HEK293 (cell line): ENCODE measurements at regions not wholly inside any gene's neighbourhood (a gene's known extent, or its start where the extent isn't known, plus 50 kb on each side); places are given as distances from the start of the nearest gene placed in this dataset.

Experiments used
- FEZF1 ChIP-seq: fragments of 450-650 bp; formaldehyde crosslinking; IDR thresholded peaks from 2 replicates; pipeline ENCODE4 v1.5.1; 2016; ENCODE audit warnings: missing biosample characterization, missing genetic modification characterization
- RBAK ChIP-seq: fragments of 450-650 bp; formaldehyde crosslinking; IDR thresholded peaks from 2 replicates; pipeline ENCODE4 v1.5.1; 2016; ENCODE audit warnings: missing biosample characterization, missing genetic modification characterization
- YY2 ChIP-seq: fragments of 450-650 bp; formaldehyde crosslinking; IDR thresholded peaks from 2 replicates; pipeline ENCODE4 v1.5.1; 2016; ENCODE audit warnings: missing biosample characterization, missing genetic modification characterization
- ZNF138 ChIP-seq: fragments of 450-650 bp; formaldehyde crosslinking; IDR thresholded peaks from 2 replicates; pipeline ENCODE4 v1.5.1; 2016; ENCODE audit warnings: missing biosample characterization, missing genetic modification characterization, borderline replicate concordance
- ZNF19 ChIP-seq: fragments of 450-650 bp; formaldehyde crosslinking; IDR thresholded peaks from 2 replicates; pipeline ENCODE4; 2016; ENCODE audit warnings: missing biosample characterization, missing genetic modification characterization, low read depth
- ZNF202 ChIP-seq: fragments of 450-650 bp; formaldehyde crosslinking; IDR thresholded peaks from 2 replicates; pipeline ENCODE4 v1.5.1; 2016; ENCODE audit warnings: missing biosample characterization, missing genetic modification characterization, borderline replicate concordance
- ZNF211 ChIP-seq: fragments of 450-650 bp; formaldehyde crosslinking; IDR thresholded peaks from 2 replicates; pipeline ENCODE4 v1.5.1; 2016; ENCODE audit warnings: low read depth, missing biosample characterization, missing genetic modification characterization
- ZNF223 ChIP-seq: fragments of 450-650 bp; formaldehyde crosslinking; IDR thresholded peaks from 2 replicates; pipeline ENCODE4 v1.5.1; 2016; ENCODE audit warnings: missing biosample characterization, missing genetic modification characterization
- ZNF24 ChIP-seq: fragments of 450-650 bp; formaldehyde crosslinking; IDR thresholded peaks from 2 replicates; pipeline ENCODE4 v1.5.1; 2016; ENCODE audit warnings: missing biosample characterization, missing genetic modification characterization
- ZNF341 ChIP-seq: fragments of 450-650 bp; formaldehyde crosslinking; IDR thresholded peaks from 2 replicates; pipeline ENCODE4; 2016; ENCODE audit warnings: low read depth, missing biosample characterization, missing genetic modification characterization
- ZNF37A ChIP-seq: fragments of 450-650 bp; IDR thresholded peaks from 2 replicates; pipeline ENCODE4 v1.5.1; 2018; ENCODE audit warnings: missing biosample characterization, missing genetic modification characterization
- ZNF416 ChIP-seq: fragments of 450-650 bp; formaldehyde crosslinking; IDR thresholded peaks from 2 replicates; pipeline ENCODE4 v1.5.1; 2016; ENCODE audit warnings: missing biosample characterization, missing genetic modification characterization
- ZNF529 ChIP-seq: fragments of 450-650 bp; formaldehyde crosslinking; IDR thresholded peaks from 2 replicates; pipeline ENCODE4 v1.5.1; 2017; ENCODE audit warnings: missing genetic modification characterization, missing biosample characterization; ENCODE audit not compliant: insufficient replicate concordance
- ZNF596 ChIP-seq: fragments of 450-650 bp; IDR thresholded peaks from 2 replicates; pipeline ENCODE4 v1.5.0; 2018; ENCODE audit warnings: missing biosample characterization, mild to moderate bottlenecking, missing genetic modification characterization, moderate library complexity
- ZNF623 ChIP-seq: fragments of 450-650 bp; formaldehyde crosslinking; IDR thresholded peaks from 2 replicates; pipeline ENCODE4 v1.5.1; 2016; ENCODE audit warnings: missing biosample characterization, missing genetic modification characterization
- ZNF670 ChIP-seq: fragments of 450-650 bp; formaldehyde crosslinking; IDR thresholded peaks from 2 replicates; pipeline ENCODE4 v1.5.1; 2016; ENCODE audit warnings: missing biosample characterization, missing genetic modification characterization, low read depth
- ZNF791 ChIP-seq: fragments of 450-650 bp; formaldehyde crosslinking; IDR thresholded peaks from 2 replicates; pipeline ENCODE4 v1.5.1; 2016; ENCODE audit warnings: missing biosample characterization, missing genetic modification characterization
- ZNF792 ChIP-seq: fragments of 450-650 bp; formaldehyde crosslinking; IDR thresholded peaks from 2 replicates; pipeline ENCODE4 v1.5.1; 2016; ENCODE audit warnings: missing biosample characterization, missing genetic modification characterization
- ZNF843 ChIP-seq: fragments of 450-650 bp; formaldehyde crosslinking; IDR thresholded peaks from 2 replicates; pipeline ENCODE4 v1.5.1; 2016; ENCODE audit warnings: missing biosample characterization, missing genetic modification characterization
- TF ChIP-seq, protein P1 (sequence below): fragments of 450-650 bp; formaldehyde crosslinking; IDR thresholded peaks from 2 replicates; pipeline ENCODE4 v1.5.1; 2016; ENCODE audit warnings: missing biosample characterization, missing genetic modification characterization
- TF ChIP-seq, protein P2 (sequence below): fragments of 450-650 bp; formaldehyde crosslinking; conservative IDR thresholded peaks from 2 replicates; pipeline ENCODE4 v1.5.1; 2016; ENCODE audit warnings: low read depth, missing biosample characterization, missing genetic modification characterization
- TF ChIP-seq, protein P3 (sequence below): fragments of 450-650 bp; formaldehyde crosslinking; IDR thresholded peaks from 2 replicates; pipeline ENCODE4 v1.5.1; 2016; ENCODE audit warnings: missing biosample characterization, missing genetic modification characterization, borderline replicate concordance
- TF ChIP-seq, protein P4 (sequence below): fragments of 450-650 bp; formaldehyde crosslinking; IDR thresholded peaks from 2 replicates; pipeline ENCODE4 v1.5.1; 2016; ENCODE audit warnings: missing biosample characterization, missing genetic modification characterization
- TF ChIP-seq, protein P5 (sequence below): sonication (generic); formaldehyde crosslinking; IDR thresholded peaks from 2 replicates; pipeline ENCODE4 v1.8.1; 2022; ENCODE audit warnings: mild to moderate bottlenecking, moderate library complexity, missing genetic modification reagents
- TF ChIP-seq, protein P6 (sequence below): fragments of 450-650 bp; formaldehyde crosslinking; IDR thresholded peaks from 2 replicates; pipeline ENCODE4 v1.5.1; 2017; ENCODE audit warnings: missing biosample characterization, missing genetic modification characterization

DNA sequence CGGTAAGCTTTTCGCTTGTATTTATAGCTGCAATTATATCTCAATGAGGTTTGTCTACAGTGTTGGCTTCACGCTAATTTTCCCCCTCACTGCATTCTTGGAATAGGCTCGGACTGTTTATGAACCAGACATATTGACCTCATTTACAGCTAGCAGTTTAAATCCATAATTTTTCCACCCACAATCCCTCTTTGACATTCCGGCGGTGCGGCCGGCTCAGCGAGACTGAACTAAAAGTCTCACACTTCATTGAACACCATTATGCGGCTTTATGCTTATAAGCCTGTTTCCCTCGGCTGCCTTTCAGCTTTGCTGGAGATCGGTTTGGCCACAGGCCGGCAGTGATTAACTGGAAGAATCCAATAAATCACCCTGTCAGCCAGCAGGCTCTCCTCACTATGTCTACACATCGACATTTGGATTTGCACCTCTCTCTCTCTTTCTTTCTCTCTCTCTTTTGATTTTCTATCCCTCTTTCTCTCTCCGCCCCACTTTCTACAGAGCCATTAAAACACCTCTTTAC is 315.0 kb upstream of the TLE4 start (continued):
- TF ChIP-seq, protein P1, sequence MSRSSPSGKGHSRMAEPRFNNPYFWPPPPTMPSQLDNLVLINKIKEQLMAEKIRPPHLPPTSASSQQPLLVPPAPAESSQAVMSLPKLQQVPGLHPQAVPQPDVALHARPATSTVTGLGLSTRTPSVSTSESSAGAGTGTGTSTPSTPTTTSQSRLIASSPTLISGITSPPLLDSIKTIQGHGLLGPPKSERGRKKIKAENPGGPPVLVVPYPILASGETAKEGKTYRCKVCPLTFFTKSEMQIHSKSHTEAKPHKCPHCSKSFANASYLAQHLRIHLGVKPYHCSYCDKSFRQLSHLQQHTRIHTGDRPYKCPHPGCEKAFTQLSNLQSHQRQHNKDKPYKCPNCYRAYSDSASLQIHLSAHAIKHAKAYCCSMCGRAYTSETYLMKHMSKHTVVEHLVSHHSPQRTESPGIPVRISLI: no peak
- TF ChIP-seq, protein P2, sequence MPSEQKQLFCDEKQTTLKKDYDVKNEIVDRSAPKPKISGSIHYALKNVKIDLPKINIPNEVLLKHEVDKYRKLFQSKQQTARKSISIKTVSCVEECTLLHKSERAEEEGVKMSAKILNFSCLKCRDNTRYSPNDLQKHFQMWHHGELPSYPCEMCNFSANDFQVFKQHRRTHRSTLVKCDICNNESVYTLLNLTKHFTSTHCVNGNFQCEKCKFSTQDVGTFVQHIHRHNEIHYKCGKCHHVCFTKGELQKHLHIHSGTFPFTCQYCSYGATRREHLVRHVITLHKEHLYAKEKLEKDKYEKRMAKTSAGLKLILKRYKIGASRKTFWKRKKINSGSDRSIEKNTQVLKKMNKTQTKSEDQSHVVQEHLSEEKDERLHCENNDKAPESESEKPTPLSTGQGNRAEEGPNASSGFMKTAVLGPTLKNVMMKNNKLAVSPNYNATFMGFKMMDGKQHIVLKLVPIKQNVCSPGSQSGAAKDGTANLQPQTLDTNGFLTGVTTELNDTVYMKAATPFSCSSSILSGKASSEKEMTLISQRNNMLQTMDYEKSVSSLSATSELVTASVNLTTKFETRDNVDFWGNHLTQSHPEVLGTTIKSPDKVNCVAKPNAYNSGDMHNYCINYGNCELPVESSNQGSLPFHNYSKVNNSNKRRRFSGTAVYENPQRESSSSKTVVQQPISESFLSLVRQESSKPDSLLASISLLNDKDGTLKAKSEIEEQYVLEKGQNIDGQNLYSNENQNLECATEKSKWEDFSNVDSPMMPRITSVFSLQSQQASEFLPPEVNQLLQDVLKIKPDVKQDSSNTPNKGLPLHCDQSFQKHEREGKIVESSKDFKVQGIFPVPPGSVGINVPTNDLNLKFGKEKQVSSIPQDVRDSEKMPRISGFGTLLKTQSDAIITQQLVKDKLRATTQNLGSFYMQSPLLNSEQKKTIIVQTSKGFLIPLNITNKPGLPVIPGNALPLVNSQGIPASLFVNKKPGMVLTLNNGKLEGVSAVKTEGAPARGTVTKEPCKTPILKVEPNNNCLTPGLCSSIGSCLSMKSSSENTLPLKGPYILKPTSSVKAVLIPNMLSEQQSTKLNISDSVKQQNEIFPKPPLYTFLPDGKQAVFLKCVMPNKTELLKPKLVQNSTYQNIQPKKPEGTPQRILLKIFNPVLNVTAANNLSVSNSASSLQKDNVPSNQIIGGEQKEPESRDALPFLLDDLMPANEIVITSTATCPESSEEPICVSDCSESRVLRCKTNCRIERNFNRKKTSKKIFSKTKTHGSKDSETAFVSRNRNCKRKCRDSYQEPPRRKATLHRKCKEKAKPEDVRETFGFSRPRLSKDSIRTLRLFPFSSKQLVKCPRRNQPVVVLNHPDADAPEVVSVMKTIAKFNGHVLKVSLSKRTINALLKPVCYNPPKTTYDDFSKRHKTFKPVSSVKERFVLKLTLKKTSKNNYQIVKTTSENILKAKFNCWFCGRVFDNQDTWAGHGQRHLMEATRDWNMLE (tag by site-specific recombination): peak; percentile 12; the same call in 1 of the 2 replicates
- TF ChIP-seq FEZF1 (tag by site-specific recombination) (peak; percentile 93), ZNF529 (tag by site-specific recombination) (no peak), ZNF37A (tag by site-specific recombination) (no peak), ZNF623 (tag by site-specific recombination) (0 out of 2 replicates have a peak, but pooled peaks have one; percentile 14), ZNF19 (tag by site-specific recombination) (no peak), YY2 (tag by site-specific recombination) (no peak), ZNF24 (tag by site-specific recombination) (no peak), ZNF341 (tag by site-specific recombination) (peak; percentile 32; the same call in 1 of the 2 replicates), ZNF202 (tag by site-specific recombination) (no peak), ZNF211 (no peak), ZNF138 (tag by site-specific recombination) (no peak), ZNF843 (tag by site-specific recombination) (peak; percentile 95), ZNF416 (tag by site-specific recombination) (no peak), ZNF792 (no peak), ZNF791 (tag by site-specific recombination) (no peak), ZNF223 (no peak), ZNF596 (tag by site-specific recombination) (peak; percentile 59), RBAK (tag by site-specific recombination) (no peak), ZNF670 (tag by site-specific recombination) (no peak)
- TF ChIP-seq, protein P3, sequence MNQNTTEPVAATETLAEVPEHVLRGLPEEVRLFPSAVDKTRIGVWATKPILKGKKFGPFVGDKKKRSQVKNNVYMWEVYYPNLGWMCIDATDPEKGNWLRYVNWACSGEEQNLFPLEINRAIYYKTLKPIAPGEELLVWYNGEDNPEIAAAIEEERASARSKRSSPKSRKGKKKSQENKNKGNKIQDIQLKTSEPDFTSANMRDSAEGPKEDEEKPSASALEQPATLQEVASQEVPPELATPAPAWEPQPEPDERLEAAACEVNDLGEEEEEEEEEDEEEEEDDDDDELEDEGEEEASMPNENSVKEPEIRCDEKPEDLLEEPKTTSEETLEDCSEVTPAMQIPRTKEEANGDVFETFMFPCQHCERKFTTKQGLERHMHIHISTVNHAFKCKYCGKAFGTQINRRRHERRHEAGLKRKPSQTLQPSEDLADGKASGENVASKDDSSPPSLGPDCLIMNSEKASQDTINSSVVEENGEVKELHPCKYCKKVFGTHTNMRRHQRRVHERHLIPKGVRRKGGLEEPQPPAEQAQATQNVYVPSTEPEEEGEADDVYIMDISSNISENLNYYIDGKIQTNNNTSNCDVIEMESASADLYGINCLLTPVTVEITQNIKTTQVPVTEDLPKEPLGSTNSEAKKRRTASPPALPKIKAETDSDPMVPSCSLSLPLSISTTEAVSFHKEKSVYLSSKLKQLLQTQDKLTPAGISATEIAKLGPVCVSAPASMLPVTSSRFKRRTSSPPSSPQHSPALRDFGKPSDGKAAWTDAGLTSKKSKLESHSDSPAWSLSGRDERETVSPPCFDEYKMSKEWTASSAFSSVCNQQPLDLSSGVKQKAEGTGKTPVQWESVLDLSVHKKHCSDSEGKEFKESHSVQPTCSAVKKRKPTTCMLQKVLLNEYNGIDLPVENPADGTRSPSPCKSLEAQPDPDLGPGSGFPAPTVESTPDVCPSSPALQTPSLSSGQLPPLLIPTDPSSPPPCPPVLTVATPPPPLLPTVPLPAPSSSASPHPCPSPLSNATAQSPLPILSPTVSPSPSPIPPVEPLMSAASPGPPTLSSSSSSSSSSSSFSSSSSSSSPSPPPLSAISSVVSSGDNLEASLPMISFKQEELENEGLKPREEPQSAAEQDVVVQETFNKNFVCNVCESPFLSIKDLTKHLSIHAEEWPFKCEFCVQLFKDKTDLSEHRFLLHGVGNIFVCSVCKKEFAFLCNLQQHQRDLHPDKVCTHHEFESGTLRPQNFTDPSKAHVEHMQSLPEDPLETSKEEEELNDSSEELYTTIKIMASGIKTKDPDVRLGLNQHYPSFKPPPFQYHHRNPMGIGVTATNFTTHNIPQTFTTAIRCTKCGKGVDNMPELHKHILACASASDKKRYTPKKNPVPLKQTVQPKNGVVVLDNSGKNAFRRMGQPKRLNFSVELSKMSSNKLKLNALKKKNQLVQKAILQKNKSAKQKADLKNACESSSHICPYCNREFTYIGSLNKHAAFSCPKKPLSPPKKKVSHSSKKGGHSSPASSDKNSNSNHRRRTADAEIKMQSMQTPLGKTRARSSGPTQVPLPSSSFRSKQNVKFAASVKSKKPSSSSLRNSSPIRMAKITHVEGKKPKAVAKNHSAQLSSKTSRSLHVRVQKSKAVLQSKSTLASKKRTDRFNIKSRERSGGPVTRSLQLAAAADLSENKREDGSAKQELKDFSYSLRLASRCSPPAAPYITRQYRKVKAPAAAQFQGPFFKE (tag by site-specific recombination): no peak
- TF ChIP-seq, protein P4, sequence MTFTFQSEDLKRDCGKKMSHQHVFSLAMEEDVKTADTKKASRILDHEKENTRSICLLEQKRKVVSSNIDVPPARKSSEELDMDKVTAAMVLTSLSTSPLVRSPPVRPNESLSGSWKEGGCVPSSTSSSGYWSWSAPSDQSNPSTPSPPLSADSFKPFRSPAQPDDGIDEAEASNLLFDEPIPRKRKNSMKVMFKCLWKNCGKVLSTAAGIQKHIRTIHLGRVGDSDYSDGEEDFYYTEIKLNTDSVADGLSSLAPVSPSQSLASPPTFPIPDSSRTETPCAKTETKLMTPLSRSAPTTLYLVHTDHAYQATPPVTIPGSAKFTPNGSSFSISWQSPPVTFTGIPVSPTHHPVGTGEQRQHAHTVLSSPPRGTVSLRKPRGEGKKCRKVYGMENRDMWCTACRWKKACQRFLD (tag by site-specific recombination): no peak
- TF ChIP-seq, protein P5, sequence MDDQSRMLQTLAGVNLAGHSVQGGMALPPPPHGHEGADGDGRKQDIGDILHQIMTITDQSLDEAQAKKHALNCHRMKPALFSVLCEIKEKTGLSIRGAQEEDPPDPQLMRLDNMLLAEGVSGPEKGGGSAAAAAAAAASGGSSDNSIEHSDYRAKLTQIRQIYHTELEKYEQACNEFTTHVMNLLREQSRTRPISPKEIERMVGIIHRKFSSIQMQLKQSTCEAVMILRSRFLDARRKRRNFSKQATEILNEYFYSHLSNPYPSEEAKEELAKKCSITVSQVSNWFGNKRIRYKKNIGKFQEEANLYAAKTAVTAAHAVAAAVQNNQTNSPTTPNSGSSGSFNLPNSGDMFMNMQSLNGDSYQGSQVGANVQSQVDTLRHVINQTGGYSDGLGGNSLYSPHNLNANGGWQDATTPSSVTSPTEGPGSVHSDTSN (CRISPR knock-in tag): peak; percentile 74; the same call in 1 of the 2 replicates
- TF ChIP-seq, protein P6, sequence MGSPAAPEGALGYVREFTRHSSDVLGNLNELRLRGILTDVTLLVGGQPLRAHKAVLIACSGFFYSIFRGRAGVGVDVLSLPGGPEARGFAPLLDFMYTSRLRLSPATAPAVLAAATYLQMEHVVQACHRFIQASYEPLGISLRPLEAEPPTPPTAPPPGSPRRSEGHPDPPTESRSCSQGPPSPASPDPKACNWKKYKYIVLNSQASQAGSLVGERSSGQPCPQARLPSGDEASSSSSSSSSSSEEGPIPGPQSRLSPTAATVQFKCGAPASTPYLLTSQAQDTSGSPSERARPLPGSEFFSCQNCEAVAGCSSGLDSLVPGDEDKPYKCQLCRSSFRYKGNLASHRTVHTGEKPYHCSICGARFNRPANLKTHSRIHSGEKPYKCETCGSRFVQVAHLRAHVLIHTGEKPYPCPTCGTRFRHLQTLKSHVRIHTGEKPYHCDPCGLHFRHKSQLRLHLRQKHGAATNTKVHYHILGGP: no peak
